Activated effector memory CD4-positive, alpha-beta T cell treated with anti-CD3 and anti-CD28 coated beads, Interleukin-2, amount 50 U/mL, for 16 hours (primary cell): ENCODE measurements at regions not wholly inside any gene's neighbourhood (a gene's known extent, or its start where the extent isn't known, plus 50 kb on each side); places are given as distances from the start of the nearest gene placed in this dataset.
"Not testable (repeated sequence)": the region's sequence is repeated elsewhere in the genome, so short reads cannot be mapped to it uniquely, and the experiment has no call there.

Experiments used
- DNase-seq: peaks from one replicate; pipeline ENCODE4 v3.0.0-alpha.2; 2020

DNA sequence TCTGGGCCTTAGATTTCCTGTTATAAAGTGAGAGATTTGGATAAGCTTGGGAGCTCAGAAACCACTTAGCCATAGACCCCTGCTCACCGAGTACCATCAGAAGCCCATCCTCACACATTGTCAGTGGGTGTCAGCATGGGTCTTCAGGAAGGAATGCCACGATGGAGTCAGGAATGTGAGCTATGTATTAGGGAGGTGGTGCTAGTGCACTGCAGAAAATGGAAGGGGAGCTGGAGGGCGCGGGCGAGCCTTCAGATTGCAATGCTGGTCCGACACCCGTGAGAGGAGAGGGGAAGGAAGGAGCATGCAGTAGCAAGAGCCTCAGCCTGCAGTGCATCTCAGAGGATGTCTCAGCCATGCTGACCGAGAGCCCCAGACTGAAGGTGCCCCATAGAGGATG is 294.5 kb downstream of the FOXL1 start:
- DNase-seq = no peak

DNA sequence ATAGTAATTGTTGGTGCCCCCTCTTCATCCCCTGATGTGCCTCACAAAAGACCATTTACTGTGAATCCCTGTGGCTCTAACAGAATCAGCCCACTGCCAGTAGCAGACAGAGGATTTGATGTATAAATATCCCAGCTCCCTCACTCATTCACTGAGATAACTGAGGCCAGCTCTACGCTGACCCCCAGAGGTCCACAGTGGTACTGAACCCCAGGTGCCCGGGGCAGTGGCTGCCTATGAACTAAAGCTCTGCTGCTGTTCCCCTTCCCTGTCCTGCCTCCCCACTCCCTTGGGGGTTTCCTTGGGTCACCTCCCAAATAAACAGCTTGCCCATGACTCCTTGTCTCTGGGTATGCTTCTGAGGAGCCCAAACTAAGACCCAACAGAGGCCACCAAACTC is 295.8 kb downstream of the FOXL1 start:
- DNase-seq = peak; percentile 68

GRCh38 chr16:86876499-86876898 is 298.1 kb downstream of the FOXL1 start:
- no peak for DNase-seq

- no peak for DNase-seq
These were observed 298.8 kb downstream of the FOXL1 start for GRCh38 chr16:86877108-86877507.

DNA sequence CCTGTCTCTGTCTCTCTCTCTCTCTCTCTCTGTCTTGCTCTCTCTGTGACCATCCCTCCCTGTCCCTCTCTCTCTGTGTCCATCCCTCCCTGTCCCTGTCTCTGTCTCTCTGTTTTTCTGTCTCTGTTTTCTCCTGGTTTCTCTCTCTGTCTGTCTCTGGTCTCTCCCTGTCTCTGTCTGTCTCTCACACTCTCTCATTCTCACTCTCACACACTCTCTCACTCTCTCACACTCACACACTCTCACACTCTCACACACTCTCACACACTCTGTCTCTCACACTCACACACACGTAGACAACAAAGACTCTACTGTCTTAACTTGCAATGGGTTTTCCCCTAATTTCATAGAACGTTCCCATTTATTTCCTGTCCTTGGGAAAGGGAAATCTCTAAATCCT is 299.5 kb downstream of the FOXL1 start:
- DNase-seq = no peak

GRCh38 chr16:86878236-86879080 is 300.1 kb downstream of the FOXL1 start:
- DNase-seq = no peak

DNA sequence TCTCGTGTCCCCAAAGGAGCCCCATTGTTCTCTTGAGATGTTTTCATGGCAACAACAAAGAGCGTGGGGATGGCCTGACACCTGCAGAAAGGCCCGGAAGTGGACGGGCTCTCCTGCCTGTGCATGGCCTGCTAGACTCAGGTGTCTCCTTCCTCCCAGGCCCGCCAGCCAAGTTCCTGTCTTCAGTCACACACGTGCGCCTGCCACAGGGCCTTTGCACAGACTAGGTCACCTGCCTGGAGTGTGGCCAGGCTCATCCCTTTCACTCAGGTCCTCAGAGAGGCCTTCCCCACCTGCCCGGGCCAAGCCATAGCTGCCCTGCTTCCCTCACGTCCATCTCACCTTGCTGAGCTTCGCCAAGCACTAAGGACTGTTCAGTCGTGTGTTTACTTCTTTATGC is 300.9 kb downstream of the FOXL1 start:
- no peak for DNase-seq

GRCh38 chr16:86880316-86881117 is 302.2 kb downstream of the FOXL1 start:
- peak; percentile 41 for DNase-seq

- DNase-seq = no peak
These were observed 302.8 kb downstream of the FOXL1 start for GRCh38 chr16:86881118-86881510.

DNA sequence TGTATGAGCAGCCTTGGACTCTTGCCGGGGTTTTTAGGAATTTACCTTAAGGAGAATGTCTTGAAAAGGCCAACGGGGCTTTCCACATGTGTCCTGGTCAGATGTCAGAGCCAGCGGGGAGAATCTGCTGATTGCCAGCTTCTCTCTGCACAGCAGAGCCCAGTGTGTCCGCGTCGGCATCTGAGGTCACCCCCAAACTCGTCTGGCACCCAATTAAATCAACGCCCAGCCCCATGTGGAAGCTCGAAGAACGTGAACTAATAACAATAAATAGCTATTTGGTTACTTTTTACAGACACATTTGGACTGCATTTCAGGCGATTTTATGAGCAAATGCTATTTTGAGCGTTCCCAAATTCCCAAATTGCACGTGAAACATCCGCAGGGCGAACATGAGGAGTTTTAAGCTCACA is 303.5 kb downstream of the FOXL1 start:
- no peak for DNase-seq

GRCh38 chr16:86882586-86883280 is 304.4 kb downstream of the FOXL1 start:
- no peak for DNase-seq

DNA sequence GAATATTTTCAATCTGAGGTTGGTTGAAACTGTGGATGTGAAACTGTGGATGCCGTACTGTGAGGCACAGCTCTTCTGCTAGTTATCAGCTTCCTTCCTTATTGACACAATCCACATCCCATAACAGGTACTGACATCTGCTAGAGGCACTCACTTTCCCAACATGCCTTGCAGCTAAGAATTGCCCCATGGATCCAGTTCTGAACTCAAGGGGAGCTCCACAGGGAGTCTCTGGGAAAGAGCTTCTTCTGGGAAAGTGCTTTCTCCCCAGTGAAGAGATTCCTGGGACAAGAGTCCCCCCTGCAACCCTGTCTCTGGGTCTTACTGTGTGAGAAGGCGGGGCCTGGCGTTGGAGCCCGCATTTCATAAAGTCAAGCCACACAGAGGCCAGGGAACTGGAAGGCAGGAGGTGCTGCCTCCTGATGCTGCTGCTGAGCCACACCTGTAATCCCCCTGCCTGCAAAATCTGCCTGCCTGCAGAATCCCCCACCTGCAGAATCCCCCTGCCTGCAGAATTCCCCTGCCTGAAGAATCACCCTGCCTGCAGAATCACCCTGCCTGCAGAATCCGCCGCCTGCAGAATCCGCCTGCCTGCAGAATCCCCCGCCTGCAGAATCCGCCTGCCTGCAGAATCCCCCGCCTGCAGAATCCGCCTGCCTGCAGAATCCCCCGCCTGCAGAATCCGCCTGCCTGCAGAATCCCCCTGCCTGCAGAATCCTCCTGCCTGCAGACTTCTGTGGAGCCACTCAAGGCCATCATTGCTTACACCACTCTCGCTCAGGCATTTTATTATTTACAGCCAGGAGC is 305.4 kb downstream of the FOXL1 start:
- no peak for DNase-seq

DNA sequence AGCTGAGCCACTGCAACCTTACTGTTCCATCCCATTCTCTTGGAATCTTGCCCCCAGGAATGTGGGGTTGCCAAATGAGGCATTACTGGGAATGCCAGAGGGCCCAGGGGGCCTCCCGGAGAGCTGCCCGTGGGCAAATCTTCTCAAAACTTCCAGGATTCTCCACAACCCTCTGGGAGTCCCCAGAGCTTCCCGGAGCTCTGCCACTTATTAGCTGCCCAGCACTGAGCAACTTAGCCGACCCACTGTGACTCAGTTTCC is 306.0 kb downstream of the FOXL1 start:
- DNase-seq = no peak

GRCh38 chr16:86885139-86885538 is 306.8 kb downstream of the FOXL1 start:
- no peak for DNase-seq

GRCh38 chr16:86886651-86887050 is 308.3 kb downstream of the FOXL1 start:
- DNase-seq = no peak

DNA sequence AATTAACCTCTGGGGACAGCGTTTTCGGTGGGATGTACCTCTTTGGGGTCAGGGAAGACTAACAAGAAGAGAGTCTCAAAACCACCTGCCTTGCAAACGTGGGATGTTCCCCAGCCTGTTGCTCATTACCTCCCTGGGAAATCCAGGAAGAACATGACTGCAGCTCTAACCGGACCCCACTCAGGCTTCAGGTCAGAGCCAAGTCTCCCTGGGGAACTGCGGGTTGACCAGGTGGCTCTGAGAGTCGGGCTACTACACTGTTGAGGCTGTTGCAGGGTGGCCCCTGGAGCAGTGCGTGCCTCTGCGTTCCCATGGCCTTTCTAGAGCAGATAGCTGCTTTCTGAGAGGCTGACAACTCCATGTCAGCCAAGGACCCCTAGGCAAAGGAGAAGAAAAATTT is 309.1 kb downstream of the FOXL1 start:
- DNase-seq = no peak

DNA sequence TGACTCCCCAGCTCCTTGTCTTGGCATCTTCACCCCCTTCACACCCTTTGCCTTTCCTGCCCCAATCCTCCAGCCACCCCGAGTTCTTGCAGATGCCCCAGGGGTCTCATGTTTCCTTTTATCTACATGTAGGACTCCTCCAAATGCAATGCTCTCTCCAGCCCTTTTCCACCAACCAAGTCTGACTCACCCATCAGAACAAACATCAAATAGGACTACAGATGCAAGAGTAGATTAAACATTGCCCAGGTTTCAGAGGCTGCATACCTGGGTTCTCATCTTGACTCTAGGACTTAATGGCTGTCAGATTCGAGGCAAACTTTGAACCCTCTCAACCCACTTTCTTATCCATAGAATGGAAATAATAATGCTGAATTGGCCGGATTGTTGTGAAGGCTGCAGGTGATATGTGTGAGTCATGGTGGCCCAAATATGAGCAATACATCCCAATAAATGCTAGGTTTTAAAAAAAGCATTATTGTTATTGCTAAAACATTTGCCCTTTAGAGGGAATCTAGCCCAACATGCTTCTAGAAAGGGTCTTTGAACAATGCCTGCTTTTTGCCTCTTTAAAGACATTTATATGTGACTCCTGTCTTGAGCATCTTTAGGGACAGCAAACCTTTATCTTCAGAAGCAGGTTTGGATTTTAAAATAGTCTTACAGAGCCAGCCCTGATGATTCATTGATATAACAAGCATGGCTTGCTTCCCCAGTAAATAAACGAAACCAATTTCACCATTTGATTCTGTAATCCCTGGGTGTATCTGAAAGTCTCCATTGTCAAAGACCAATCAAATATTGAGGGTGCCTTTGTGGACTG is 310.1 kb downstream of the FOXL1 start:
- DNase-seq = no peak

- DNase-seq = not testable (repeated sequence)
These were observed 310.7 kb downstream of the FOXL1 start for GRCh38 chr16:86889054-86889366.

GRCh38 chr16:86889974-86890373 is 311.6 kb downstream of the FOXL1 start:
- DNase-seq = no peak

DNA sequence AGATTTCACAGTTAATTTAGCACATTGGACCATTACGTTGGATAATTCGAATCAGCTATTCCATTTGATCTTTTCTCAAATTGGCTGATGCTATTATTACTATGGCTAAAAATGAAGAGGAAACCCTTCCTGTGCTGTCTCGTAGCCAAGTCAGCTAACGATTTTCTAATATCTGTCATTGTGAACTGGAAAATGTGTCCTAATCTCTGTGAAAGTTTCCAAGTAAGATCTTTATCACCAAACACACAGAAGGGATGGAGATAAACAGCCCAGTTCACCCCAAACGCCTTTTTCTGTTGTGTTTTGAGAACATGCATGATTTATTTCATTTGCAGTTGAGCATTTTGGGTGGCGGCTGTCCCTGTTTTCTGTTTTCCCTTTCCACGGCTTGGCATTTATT is 312.8 kb downstream of the FOXL1 start:
- DNase-seq = no peak

- DNase-seq = no peak
These were observed 313.3 kb downstream of the FOXL1 start for GRCh38 chr16:86891631-86892030.

DNA sequence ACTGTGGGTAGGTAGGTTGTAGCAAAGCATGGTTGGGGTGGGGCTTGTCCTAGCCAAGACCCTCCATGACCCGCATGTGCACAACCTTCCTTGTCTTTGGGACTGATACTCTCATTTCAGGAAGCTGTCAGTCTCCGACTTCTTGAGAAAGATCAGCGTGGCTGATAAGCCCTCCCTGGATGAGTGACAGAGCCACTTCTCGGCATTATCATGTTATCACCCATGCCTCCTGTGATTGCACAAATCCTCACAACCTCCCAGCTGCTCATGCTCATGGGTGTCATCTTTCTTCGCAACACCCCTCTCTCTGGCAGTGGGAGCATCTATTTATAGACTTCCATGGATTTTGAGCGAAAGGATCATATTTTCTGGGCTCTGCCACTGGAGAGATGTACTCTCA is 314.2 kb downstream of the FOXL1 start:
- DNase-seq = no peak
